H1 (cell line): ENCODE measurements at regions not wholly inside any gene's neighbourhood (a gene's known extent, or its start where the extent isn't known, plus 50 kb on each side); places are given as distances from the start of the nearest gene placed in this dataset.

Experiments used
- CHD2 ChIP-seq: IDR thresholded peaks from 2 replicates; pipeline ENCODE4 v1.6.1; 2012; ENCODE audit warnings: low read length, improper control_type of control experiment
- NRF1 ChIP-seq: IDR thresholded peaks from 2 replicates; pipeline ENCODE4 v1.6.1; 2011; ENCODE audit warnings: mild to moderate bottlenecking, low read depth, low read length, improper control_type of control experiment
- SP4 ChIP-seq: IDR thresholded peaks from 2 replicates; pipeline ENCODE4 v1.6.1; 2012; ENCODE audit warnings: low read length, inconsistent platforms

- TF ChIP-seq CHD2, result no peak
- no peak for TF ChIP-seq NRF1
- TF ChIP-seq SP4, result no peak
These were observed 108.9 kb upstream of the UBE2E1 start (continued) for GRCh38 chr3:23696842-23697241.
